NCI-H1436 treated with DMSO at 0.1 percent for 48 hours (cell line): ENCODE measurements at regions not wholly inside any gene's neighbourhood (a gene's known extent, or its start where the extent isn't known, plus 50 kb on each side); places are given as distances from the start of the nearest gene placed in this dataset.

ENCODE experiments used
- DNase-seq: peaks from one replicate; lab custom pipeline; 2025; lab: John Stamatoyannopoulos, UW

DNA sequence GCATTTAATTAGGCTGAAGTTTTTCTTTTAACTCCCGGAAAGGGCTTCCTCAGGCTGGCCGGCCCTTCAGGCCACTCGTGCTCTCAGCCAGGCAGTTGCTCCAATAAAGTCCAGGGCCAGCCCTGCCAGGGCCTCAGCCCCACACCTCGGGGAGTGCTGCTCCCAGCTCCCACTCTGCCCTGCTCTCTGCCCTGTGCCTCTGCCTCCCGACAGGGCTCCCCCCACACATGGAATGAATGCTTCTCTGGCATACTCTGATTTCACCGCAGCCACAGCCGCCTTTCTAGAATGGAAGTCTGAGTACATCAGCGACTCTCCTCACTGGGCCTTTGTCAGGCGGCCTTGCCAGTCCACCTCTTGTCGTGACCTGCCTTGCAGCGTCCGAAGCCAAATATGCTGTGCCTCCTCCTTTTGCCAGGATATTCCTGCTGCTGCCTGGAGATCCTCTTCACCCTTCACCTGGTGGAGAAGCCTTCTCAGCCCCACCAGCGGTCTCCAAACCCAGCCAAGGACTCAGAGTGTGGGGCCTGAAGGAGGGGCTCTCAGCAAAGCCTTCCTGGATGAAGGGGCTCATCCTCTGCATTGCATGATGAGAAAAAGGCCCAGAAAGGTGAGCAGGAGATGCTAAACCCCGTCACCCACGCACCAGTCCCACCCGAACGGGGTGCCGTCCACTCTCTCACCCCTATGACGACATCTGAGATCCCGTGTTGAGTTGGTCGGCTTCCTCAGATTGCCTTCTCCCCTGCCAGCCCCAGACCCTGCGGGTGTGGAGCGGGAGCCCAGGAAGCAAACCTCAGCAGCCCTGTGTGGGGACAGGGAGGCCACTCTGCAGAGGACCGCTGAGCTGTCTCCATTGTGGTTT, 472.7 kb upstream of the HS6ST1 start:
- no peak for DNase-seq

GRCh38 chr2:128791985-128792320, 473.3 kb upstream of the HS6ST1 start:
- DNase-seq: no peak

GRCh38 chr2:128792476-128793054, 473.9 kb upstream of the HS6ST1 start:
- no peak for DNase-seq

DNA sequence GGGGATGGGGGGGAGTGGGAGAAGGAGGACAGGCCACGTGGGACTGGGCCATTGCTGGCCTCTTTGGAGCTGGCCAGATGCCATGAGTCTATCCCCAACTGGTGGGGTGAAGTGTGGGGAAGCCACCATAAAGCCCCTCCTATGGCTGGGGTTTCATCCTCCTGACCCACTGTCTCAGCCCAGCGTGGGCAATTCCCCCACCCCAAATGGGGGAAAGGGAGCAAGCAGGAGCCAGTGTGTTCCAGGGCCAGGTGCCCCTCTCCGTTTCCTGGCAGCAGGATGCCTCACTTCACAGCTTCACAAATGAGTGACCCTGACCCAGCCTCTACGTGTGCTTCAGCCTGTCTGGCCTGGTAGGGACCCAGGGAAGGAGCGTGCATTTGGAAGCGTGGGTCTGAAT, 474.7 kb upstream of the HS6ST1 start:
- no peak for DNase-seq

- DNase-seq: no peak
Measured at GRCh38 chr2:128794285-128794684, 475.6 kb upstream of the HS6ST1 start.

GRCh38 chr2:128796321-128796720, 477.7 kb upstream of the HS6ST1 start:
- no peak for DNase-seq

GRCh38 chr2:128797092-128797491, 478.4 kb upstream of the HS6ST1 start:
- DNase-seq: no peak

DNA sequence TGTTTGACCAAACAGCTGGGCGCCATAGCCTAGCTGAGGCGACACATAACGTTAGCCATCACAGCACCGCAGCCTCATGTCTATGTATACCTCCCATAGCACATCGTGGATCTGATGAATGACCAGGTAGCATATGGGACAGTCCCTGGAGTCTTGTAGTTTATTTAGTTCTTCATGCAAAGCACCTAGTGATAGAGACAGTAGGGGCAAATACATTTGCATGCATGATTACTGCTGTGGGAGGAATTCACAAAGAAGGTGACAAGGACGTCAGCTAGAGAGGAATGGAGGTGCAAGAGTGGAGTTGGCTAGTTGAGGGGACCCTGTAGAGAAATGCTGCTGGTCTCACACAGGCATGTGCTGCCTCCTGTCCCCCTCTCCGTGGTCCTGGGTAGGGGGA, 478.9 kb upstream of the HS6ST1 start:
- no peak for DNase-seq

- DNase-seq: no peak
Measured at GRCh38 chr2:128797937-128798336, 479.3 kb upstream of the HS6ST1 start.

- DNase-seq: no peak
Measured at GRCh38 chr2:128798502-128799283, 480.0 kb upstream of the HS6ST1 start.

DNA sequence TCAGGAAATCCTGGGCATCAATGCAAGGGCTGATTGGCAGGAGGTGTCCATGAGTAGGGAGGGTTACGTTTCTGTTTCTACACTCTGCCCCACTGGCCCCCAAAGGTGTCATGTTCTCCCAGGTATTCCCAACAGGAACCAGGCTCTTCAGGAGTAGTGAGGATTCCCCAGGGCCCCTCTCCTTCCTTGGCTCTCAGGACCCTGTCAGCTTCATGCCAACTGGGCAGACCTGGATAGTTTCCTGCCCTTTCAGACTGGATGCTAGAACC, 480.6 kb upstream of the HS6ST1 start:
- DNase-seq: no peak

GRCh38 chr2:128799730-128800129, 481.1 kb upstream of the HS6ST1 start:
- DNase-seq: no peak

- no peak for DNase-seq
Measured at GRCh38 chr2:128801576-128801975, 482.9 kb upstream of the HS6ST1 start.

- DNase-seq: no peak
Measured at GRCh38 chr2:128803222-128803621, 484.6 kb upstream of the HS6ST1 start.

GRCh38 chr2:128805237-128805636, 486.6 kb upstream of the HS6ST1 start:
- DNase-seq: no peak

DNA sequence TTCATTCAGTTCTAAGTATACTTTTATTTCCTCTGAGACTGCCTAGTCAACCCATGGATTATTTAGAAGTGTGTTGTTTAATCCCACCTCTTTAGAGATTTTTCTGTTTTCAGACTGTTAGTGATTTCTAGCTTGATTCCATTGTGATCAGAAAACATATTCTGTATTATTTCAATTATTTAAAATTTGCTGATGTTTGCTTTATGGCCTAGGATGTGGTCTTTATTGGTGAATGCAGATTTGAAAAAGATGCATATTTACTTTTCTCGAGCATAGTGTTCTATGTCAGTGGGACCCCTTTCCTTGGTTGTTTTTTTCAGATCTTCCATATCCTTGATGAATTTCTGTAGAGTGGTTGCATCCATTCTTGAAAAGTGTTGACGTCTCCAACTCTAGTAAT, 487.2 kb upstream of the HS6ST1 start:
- DNase-seq: no peak

- DNase-seq: no peak
Measured at GRCh38 chr2:128807317-128807716, 488.6 kb upstream of the HS6ST1 start.

GRCh38 chr2:128808462-128809258, 490.0 kb upstream of the HS6ST1 start:
- DNase-seq: no peak

GRCh38 chr2:128809259-128809636, 490.6 kb upstream of the HS6ST1 start:
- DNase-seq: no peak

DNA sequence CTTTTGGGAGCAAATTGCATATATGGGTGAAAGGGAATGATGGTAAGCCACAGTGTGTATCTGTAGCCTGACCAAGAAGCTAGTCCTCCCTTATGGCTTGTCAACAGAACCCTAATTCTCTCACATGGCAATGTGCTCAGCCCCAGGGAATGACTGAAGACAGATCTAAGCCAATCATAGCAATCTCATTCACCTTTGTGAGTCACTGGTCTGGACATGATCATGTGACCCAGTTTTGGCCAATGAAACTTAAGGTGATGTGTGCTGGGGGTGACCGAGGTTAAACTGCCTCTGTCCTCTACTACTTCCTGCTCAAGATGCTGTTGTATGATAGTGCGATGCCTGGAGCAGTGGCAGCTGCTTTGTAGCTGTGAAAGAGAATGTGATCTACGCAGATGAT, 491.2 kb upstream of the HS6ST1 start:
- DNase-seq: no peak

GRCh38 chr2:128812183-128812940, 493.7 kb upstream of the HS6ST1 start:
- no peak for DNase-seq
